Neural progenitor cell (in vitro differentiated cells): ENCODE measurements at regions not wholly inside any gene's neighbourhood (a gene's known extent, or its start where the extent isn't known, plus 50 kb on each side); places are given as distances from the start of the nearest gene placed in this dataset.

ENCODE experiments used
- CTCF ChIP-seq: fragments of 200-600 bp; sonication (generic); IDR thresholded peaks from 2 replicates; pipeline ENCODE4 v1.5.1; 2017; ENCODE audit warnings: antibody characterized with exemption, mild to moderate bottlenecking
- EZH2phosphoT487 ChIP-seq: fragments of 200-600 bp; sonication (generic); IDR thresholded peaks from 2 replicates; pipeline ENCODE4 v1.6.1; 2017; ENCODE audit warnings: antibody characterized with exemption

GRCh38 chr10:57979956-57980355 lies 287.7 kb downstream of the IPMK start:
- TF ChIP-seq EZH2phosphoT487 (no peak), CTCF (no peak)
